NOMO-1 treated with dmso at 0.1 percent for 144 hours (cell line): ENCODE measurements at regions not wholly inside any gene's neighbourhood (a gene's known extent, or its start where the extent isn't known, plus 50 kb on each side); places are given as distances from the start of the nearest gene placed in this dataset.

ENCODE experiments used
- DNase-seq: peaks from one replicate; lab custom pipeline; 2025; ENCODE audit not compliant: unreplicated experiment; lab: John Stamatoyannopoulos, UW

DNA sequence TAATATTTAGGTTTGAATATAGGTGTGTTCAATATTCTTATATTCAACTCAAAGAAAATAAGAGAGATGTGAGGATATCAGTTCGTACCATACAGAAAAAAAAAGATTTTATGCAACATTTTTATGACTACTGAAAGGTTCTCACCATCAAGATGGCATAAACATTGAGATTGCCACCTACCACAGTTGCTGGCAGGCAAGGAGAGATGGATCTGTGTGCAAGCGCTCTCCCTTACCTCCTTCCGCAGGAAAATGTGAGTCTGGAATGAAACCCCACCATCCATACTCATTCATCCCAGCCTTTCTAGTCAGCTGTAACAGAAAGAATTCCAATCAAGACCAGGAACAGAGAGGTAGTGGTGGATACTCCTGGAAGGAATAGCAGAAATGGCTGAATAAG is 376.9 kb downstream of the PPP3CA start:
- DNase-seq = no peak

DNA sequence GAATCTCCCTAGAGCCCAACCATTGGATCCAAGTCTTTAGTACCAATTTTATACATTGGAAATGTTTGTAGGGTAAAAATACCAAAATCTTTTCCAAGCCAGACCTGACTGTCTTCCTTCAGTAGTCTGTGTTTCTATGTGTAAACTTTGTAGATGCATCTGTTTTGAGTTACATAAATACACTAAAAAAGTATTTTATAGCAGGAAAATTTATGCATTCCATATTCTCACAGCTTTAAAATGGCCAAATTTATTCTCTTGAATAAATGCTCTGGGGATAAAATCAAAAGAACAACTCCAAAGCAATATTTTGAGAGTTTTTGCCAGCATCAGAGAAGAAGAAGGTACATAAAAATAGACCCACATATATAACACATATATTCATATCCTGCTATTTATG is 377.4 kb downstream of the PPP3CA start:
- no peak for DNase-seq

DNA sequence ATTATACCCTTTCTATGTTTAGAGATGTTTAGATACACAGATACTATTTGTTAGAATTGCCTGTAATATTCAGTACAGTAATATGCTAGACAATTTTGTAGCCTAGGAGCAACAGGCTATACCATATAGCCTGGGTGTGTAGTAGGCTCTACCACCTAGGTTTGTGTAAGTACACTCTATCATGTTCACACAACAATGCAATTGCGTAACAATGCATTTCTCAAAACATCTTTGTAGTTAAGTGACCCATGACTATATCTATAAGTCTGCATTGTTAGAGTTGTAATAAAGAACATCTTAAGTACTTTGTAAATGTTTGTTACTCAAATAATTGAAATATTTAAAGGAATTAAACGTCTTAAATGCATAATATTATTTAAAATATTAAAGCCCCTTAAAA is 379.3 kb downstream of the PPP3CA start:
- DNase-seq = no peak

DNA sequence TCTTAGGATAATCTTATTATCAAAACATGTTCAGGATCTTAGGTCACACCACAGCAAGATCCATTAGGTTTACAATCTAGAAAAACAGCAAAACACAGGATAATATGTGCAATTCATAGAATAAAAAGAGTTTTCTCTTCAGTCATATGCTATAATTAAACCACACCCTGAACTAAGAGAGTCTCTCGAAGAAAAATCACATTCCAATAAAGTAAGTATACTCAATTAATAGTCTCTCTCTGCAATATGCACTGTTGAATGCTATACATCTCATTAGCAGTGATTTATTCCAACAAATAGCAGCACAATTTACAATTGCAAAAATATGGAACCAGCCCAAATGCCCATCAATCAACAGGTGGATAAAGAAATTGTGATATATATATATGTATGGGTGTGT is 383.7 kb downstream of the PPP3CA start:
- no peak for DNase-seq

DNA sequence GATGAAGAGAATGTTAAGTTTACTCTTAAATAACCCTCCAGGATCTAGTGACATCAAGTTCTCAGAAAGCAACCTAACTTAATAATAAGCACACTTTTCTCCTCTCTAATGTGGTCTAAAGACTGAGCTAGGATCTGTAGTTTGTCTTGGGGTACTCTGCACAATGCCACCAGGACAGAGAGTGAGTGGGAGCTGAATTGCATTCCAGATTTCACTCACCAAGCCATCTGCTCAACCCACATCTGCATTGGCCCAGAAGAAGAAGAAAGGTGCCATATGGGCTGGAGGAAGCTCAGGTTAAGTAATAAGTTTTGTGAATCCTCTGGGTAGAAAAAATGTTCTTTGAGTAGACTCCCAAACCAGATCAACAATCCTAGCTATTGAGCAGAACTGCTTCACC is 384.6 kb downstream of the PPP3CA start:
- no peak for DNase-seq

DNA sequence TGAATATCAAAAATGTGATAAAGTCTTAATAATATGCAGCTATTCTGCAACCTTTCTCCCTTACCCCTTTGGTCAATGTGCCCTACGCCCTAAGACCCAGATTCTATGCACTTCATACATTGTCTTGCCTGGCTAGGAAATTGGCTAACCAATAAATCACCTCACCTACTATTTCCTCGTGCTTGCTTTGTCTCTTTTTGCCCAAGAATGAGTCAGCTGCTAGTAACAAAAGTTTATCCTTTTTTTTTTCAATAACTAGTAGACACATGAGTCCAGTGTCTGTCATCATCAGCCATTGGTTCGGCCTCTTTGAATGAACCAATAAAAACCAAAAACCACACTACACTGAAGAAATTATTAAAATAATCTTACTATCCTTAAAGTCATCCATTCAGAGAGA is 387.1 kb downstream of the PPP3CA start:
- DNase-seq = no peak

DNA sequence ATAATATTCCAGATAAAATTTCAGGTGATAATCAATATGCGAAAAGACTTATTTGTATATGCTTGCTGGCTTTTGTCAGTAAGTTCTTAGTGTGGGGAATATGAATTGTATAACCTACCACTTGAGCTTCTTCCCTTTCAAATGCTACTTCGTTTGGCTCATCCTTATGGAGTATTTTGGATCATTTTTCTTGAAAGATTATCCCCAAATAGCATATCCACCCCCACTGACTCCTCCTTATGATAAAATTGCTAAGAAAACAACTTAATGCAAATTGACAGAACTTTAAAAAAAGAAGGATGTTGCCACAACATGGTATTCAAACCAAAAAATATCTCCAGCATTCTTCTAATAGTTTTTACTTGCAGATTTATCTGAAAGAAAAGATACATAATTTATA is 393.3 kb downstream of the PPP3CA start:
- DNase-seq = no peak

DNA sequence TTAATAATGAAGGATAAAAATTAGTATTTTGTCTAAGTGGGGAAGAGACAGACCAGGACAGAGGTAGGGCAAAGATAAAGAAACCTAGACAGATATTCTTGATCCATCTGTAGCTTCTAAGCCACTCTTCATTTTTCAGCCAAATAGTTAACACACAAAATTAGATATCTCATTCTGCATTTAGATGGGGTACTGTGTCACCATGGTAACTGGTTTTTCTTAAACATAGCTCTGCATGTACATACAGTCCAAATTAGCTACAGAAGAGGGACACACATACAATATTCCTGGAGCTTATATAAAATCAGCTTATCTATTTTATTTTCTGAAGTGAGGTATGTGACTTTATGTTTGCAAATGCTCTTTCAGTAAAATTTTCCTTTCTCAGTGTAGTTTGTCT is 393.7 kb downstream of the PPP3CA start:
- DNase-seq = no peak

DNA sequence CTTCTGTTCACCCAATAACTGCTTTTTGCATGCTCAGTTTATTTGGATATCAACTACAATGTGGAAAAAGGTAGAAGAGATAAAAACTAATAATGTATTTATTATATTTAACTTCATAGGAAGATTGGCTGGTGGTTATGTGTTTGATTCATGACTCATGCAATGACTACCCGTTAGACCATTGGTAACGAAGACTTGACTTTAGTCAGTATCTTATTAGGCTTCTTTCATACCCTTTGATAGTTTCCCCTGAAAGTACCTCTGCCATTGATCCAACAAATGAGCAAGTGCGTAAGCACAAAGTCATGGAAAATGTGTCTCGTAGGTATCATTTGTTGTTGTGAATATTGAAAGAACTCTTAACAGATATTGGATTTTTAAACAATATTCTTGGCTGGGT is 394.7 kb downstream of the PPP3CA start:
- DNase-seq = no peak

DNA sequence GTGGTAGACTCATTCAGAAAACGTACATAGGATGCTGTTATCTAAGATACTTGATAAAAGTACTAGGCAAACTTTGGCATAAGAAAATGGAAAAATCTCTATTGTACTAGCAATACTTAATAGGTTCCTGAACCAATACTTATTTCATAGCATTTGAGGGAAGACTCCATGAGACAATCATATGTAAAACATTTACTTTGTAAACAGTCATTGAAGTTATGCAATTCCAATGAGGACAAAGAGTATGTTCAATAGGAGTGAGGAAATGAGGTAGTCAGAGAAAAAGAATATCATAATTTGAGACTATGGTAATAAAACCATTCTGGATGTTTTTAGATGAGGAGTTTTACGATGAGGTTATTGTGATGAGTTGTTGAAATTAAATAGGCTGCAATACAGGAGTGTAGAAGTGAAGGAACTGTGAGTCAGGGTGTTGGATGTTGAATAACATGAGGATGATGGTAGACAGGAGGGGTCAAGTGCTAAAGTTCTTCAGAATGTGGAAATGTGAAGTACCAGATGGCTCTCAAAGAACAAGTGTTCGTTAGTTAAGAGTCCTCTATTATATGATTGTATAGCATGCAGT is 397.9 kb downstream of the PPP3CA start:
- no peak for DNase-seq

DNA sequence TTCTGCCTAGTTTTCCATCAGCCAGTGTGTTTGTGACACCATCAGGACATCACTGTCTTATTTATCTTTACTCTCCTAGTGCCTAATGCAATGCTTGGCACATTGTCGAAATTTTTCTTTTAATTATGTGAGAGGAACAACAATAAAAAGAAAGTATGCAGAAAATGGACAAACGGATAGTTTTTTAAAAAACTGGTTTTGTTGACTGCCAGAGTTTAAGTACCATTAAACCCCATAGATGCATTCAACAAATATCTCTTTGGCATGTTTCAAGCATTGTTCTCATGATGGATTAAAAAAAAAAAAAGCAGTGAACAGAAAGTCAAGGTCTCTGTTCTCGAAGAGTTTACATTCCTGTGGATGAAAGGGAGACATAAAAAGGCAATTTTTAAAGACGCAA is 398.4 kb downstream of the PPP3CA start:
- no peak for DNase-seq

DNA sequence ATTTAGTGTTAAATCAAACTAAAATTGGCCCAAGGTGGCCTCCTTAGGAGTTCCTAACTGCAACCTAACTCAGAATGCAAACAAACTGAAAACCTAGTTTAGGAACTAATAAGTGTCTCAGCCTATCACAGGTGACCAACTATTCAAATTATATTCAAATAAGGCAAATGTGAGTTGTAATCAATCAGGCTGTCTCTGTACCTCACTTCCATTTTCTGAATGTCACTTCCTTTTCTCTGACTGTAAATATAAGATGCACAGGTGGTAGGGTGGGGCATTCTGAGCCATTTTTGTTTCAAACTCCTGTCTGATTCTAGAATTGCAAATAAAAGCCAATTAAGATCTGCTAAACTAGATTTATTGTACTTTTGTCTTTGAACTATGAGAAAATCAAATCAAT is 401.5 kb downstream of the PPP3CA start:
- no peak for DNase-seq

DNA sequence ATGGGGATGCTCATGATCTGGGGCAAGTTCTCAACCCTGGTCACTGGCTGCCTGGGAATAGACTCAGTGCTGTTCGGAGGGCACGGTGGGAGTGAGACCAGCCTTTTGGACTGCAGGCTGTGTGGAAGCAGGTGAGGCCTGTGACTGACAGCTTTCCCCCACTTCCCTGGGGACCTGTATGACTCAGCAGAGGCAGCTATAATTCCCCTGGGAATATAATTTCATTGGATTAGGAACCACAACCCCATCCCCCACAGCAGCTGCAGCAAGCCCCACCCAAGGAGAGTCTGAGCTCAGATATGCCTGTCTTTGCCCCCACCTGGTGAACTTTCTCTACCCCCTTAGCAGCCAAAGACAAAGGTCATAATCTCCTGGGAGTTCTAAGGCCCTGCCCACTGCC is 408.6 kb downstream of the PPP3CA start:
- DNase-seq = no peak

DNA sequence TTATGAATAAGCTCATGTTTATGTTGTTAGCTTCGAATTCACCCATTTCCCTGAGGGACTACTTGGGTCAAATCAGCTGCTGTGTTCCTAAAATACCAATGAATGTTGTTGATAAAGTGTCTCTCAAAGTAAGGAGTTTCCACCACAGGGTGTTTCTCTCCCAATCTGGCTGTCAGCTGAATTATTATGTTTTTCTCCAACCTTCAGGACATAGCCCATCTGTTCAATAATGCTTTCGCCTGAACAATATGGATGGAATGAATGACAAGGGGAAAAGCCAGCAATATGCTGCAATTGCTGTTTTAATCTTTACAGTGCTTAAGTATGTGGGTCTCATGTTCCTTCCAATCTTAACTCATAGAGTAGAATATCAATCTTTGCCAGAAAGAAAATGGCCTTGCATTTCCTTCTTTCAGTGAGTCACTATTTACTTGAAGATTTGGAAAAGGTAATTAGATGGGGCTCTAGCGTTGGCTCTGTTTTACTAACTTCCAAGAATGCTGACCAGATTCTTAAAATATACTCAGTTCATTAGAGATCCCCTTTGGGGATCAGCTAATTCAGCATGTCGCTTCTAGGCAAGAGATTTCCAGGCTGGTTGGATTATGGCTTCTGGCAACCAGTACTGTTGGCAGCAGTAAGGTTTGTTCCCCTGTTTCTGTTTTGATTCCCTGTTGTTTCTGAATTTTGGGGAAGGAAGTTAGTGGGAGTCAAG is 410.5 kb downstream of the PPP3CA start:
- DNase-seq = no peak

DNA sequence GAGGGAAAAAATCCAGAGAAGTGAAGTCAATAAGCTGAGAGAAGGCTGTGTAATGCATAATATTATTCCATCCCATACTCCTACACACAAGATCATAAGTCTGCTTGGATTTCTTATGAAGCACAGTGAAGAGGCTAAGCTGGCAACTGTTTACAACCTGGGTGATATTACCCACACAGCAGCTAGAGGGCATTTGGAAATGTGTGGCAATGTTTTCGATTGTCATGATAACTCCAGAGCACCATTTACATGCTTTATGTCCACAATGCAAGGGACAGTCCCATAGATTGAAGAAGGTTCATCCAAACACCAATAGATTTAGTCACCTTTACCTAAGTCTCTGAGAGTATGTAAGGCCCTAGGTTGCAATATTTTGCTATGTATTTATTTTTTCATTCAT is 412.2 kb downstream of the PPP3CA start:
- no peak for DNase-seq

DNA sequence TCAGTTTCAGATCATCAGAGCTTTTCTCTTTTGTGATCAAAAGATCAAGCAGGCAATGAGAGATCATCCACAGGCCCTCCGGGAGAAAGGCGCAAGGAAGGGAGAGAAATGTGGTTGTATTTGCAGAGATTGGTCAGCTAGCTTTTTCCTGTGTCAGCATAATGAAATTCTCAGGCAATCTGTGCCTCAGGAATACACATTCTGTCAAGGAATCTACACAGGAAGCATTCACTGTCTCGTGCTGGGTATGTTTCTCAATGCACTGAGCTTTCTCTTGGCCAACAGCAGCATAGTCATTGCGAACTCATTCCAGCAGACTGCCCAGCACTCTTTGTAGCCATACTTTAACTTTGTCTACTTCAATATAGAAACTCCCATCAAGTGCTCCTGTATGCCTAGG is 413.7 kb downstream of the PPP3CA start:
- no peak for DNase-seq

DNA sequence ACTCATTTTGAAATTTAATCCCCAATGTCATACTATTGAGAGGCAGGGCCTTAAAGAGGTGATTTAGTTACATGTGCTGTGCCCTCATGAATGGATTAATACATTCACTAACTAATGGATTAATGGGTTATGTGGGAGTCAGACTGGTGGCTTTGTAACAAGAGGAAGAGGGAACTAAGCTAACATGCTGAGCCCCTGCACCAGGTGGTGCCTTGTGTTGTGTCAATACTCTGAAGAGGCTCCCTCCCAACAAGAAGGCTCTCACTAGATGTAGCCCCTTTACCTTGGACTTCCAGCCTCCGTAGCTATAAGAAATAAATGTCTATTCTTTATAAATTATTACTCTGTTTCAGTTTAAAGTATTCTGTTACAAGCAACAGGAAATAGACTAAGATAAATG is 411.9 kb upstream of the EMCN start:
- no peak for DNase-seq

DNA sequence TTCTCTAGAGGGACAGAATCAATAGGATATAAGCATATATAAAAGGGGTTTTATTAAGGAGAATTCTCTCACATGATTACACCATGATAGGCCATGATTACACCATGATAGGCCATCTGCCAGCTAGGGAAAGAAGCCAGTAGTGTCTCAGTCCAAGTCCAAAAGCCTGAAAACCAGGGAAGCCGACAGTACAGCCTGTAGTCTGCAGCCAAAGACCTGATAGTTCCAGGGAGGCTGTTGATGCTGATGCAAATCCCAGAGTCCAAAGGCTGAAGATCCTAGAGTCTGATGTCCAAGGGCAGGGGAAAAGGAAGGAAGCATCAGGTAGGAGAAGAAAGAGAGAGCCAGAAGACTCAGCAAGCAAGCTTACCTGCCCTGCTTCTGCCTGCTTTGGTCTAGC is 411.3 kb upstream of the EMCN start:
- DNase-seq = no peak

DNA sequence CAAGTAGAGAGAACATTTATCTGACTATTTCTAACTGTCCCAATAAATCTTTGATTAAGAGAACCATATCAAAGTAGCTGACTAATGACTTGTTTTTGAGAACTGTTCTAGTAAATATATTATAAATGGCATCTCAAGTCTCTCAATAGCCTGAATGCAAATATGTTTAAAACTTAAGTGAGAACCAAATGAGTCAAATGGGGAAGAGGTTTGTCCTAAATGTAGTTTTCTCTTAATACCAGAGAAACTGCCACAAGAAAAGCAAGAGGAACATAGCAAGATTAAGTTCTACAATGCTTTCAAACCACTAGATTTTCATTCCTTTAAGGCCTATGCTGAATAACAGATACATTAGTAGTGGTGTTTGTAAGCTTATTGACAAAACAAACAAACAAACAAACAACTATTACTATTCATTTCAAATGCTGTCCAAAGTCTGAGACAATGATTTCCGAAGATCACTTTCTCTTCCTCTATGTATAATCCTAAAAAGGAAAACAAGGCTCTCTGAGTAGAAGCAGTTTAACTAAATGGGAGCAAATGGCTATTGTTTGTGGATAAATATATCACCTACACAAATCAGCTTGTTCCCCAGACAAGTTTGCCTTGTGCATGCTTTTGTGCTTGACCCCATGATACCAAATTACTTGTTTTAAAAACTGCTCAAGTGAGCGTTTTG is 408.4 kb upstream of the EMCN start:
- DNase-seq = no peak

DNA sequence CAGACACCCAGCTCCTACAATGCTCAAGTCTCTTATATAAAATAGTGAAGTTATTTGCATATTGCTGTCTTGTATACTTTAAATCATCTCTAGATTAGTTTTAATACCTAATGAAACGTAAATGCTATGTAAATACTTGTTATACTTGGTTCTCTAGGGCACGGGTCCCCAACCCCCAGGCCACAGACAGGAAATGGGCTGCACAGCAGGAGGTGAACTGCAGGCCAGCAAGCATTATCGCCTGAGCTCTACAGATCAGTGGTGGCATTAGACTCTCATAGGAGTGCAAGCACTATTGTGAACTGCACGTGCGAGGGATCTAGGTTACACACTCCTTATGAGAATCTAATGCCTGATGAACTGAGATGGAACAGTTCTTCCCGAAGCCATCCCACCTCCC is 395.9 kb upstream of the EMCN start:
- no peak for DNase-seq

DNA sequence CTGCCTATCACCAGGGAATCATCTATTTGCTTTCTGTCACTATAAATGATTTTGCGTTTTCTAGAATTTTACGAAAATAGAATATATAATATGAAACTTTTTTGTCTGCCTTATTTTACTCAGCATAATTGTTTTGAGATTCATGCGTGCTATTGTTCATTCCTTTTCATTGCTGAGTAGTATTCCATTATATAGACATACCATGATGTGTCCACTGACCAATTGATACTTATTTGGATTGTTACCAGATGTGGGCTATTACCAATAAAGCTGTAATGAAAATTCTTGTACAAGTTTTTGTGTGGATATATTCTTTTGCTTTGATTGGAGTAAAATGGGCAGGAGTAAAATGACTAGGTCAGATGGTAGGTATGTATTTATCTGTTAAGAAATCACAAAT is 390.7 kb upstream of the EMCN start:
- DNase-seq = no peak
